LHCN-M2 (cell line): ENCODE measurements at regions not wholly inside any gene's neighbourhood (a gene's known extent, or its start where the extent isn't known, plus 50 kb on each side); places are given as distances from the start of the nearest gene placed in this dataset.

Experiments used
- DNase-seq: peaks from one replicate; pipeline ENCODE4 v3.0.0-alpha.2; 2012; ENCODE audit warnings: low read depth

GRCh38 chr11:44493383-44493782 is 72.1 kb upstream of the CD82 start:
- no peak for DNase-seq

- DNase-seq, result no peak
Observed at GRCh38 chr11:44493930-44494329, 71.5 kb upstream of the CD82 start.

GRCh38 chr11:44494785-44495184 is 70.7 kb upstream of the CD82 start:
- DNase-seq, result no peak

- DNase-seq, result no peak
Observed at GRCh38 chr11:44496391-44496790, 69.1 kb upstream of the CD82 start.

- no peak for DNase-seq
Observed at GRCh38 chr11:44498089-44498871, 67.2 kb upstream of the CD82 start.

- no peak for DNase-seq
Observed at GRCh38 chr11:44502506-44502905, 63.0 kb upstream of the CD82 start.

GRCh38 chr11:44505581-44506054 is 59.8 kb upstream of the CD82 start:
- DNase-seq, result peak; percentile 72

- no peak for DNase-seq
Observed at GRCh38 chr11:44506375-44507016, 59.0 kb upstream of the CD82 start.

- DNase-seq, result no peak
Observed at GRCh38 chr11:44507491-44507890, 58.0 kb upstream of the CD82 start.

- DNase-seq, result peak; percentile 60
Observed at GRCh38 chr11:44507896-44508445, 57.5 kb upstream of the CD82 start.

GRCh38 chr11:44509296-44509695 is 56.2 kb upstream of the CD82 start:
- no peak for DNase-seq

GRCh38 chr11:44510372-44510771 is 55.1 kb upstream of the CD82 start:
- DNase-seq, result no peak

GRCh38 chr11:44512818-44513217 is 52.6 kb upstream of the CD82 start:
- DNase-seq, result no peak

- DNase-seq, result no peak
Observed at GRCh38 chr11:44515048-44515447, 50.4 kb upstream of the CD82 start.
